ENCODE measurements at regions not wholly inside any gene's neighbourhood (a gene's known extent, or its start where the extent isn't known, plus 50 kb on each side); places are given as distances from the start of the nearest gene placed in this dataset.

GRCh38 chr16:9425236-9425635 lies 333.8 kb downstream of the HAPSTR1 start:
- TF ChIP-seq POLR2A (IDR thresholded peaks at IDR 0.05) = no peak
- TF ChIP-seq, protein P1, sequence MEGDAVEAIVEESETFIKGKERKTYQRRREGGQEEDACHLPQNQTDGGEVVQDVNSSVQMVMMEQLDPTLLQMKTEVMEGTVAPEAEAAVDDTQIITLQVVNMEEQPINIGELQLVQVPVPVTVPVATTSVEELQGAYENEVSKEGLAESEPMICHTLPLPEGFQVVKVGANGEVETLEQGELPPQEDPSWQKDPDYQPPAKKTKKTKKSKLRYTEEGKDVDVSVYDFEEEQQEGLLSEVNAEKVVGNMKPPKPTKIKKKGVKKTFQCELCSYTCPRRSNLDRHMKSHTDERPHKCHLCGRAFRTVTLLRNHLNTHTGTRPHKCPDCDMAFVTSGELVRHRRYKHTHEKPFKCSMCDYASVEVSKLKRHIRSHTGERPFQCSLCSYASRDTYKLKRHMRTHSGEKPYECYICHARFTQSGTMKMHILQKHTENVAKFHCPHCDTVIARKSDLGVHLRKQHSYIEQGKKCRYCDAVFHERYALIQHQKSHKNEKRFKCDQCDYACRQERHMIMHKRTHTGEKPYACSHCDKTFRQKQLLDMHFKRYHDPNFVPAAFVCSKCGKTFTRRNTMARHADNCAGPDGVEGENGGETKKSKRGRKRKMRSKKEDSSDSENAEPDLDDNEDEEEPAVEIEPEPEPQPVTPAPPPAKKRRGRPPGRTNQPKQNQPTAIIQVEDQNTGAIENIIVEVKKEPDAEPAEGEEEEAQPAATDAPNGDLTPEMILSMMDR (IDR thresholded peaks at IDR 0.05) = no peak
